GM18909 (cell line): ENCODE measurements at regions not wholly inside any gene's neighbourhood (a gene's known extent, or its start where the extent isn't known, plus 50 kb on each side); places are given as distances from the start of the nearest gene placed in this dataset.
"Not testable (repeated sequence)": the region's sequence is repeated elsewhere in the genome, so short reads cannot be mapped to it uniquely, and the experiment has no call there.

Source experiments
- ATAC-seq: cut with Tn5 transposase; IDR thresholded peaks from one replicate; pipeline ENCODE4 v1.9.1; 2021; ENCODE audit warnings: mild to moderate bottlenecking; ENCODE audit not compliant: unreplicated experiment, poor library complexity

- ATAC-seq, result no peak
Measured at GRCh38 chr2:43076676-43077075, 149.7 kb downstream of the ZFP36L2 start.

GRCh38 chr2:43075811-43076585, 150.4 kb downstream of the ZFP36L2 start:
- ATAC-seq, result no peak

- no peak for ATAC-seq
Measured at GRCh38 chr2:43075054-43075593, 151.3 kb downstream of the ZFP36L2 start.

- ATAC-seq, result no peak
Measured at GRCh38 chr2:43074592-43075053, 151.8 kb downstream of the ZFP36L2 start.

- no peak for ATAC-seq
Measured at GRCh38 chr2:43074052-43074451, 152.4 kb downstream of the ZFP36L2 start.

GRCh38 chr2:43073401-43073825, 153.0 kb downstream of the ZFP36L2 start:
- no peak for ATAC-seq

GRCh38 chr2:43071599-43072550, 154.5 kb downstream of the ZFP36L2 start:
- ATAC-seq, result no peak

- ATAC-seq, result no peak
Measured at GRCh38 chr2:43070676-43071502, 155.5 kb downstream of the ZFP36L2 start.

- ATAC-seq, result no peak
Measured at GRCh38 chr2:43070030-43070429, 156.4 kb downstream of the ZFP36L2 start.

- no peak for ATAC-seq
Measured at GRCh38 chr2:43068631-43069517, 157.5 kb downstream of the ZFP36L2 start.

GRCh38 chr2:43068041-43068533, 158.3 kb downstream of the ZFP36L2 start:
- no peak for ATAC-seq

- no peak for ATAC-seq
Measured at GRCh38 chr2:43067254-43068040, 159.0 kb downstream of the ZFP36L2 start.

- ATAC-seq, result not testable (repeated sequence)
Measured at GRCh38 chr2:43066541-43067253, 159.7 kb downstream of the ZFP36L2 start.

- no peak for ATAC-seq
Measured at GRCh38 chr2:43065871-43066270, 160.5 kb downstream of the ZFP36L2 start.

- no peak for ATAC-seq
Measured at GRCh38 chr2:43065036-43065435, 161.4 kb downstream of the ZFP36L2 start.

GRCh38 chr2:43063096-43063495, 163.3 kb downstream of the ZFP36L2 start:
- not testable (repeated sequence) for ATAC-seq

GRCh38 chr2:43062058-43062457, 164.3 kb downstream of the ZFP36L2 start:
- no peak for ATAC-seq
